ENCODE measurements at regions not wholly inside any gene's neighbourhood (a gene's known extent, or its start where the extent isn't known, plus 50 kb on each side); places are given as distances from the start of the nearest gene placed in this dataset.
"Not testable (repeated sequence)": the region's sequence is repeated elsewhere in the genome, so short reads cannot be mapped to it uniquely, and the experiment has no call there.

- no peak for DNase-seq (ENCODE audit: low read depth)
Measured at GRCh38 chrX:13381514-13381913, 61.7 kb upstream of the ATXN3L start.

DNA sequence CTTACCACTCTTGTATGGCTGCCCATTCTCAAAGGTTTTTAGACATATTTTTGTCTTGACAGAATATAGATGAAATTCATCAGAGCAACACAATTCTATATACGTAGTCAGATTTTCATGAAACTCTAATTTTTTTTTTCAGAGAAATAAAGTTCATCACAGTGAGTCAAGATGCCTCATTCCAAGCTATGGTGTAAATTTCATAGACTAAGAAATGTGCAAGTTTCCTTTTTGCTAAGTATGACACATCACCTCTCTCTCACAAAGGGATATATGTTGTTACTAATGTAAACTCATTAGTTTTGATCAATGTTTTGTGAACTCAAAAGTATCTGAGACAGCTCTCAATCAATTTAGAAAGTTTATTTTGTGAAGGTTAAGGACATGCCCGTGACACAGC lies 60.4 kb upstream of the ATXN3L start:
- DNase-seq (ENCODE audit: low read depth) = no peak

GRCh38 chrX:13378562-13379518 lies 59.0 kb upstream of the ATXN3L start:
- DNase-seq (ENCODE audit: low read depth) = not testable (repeated sequence)

DNA sequence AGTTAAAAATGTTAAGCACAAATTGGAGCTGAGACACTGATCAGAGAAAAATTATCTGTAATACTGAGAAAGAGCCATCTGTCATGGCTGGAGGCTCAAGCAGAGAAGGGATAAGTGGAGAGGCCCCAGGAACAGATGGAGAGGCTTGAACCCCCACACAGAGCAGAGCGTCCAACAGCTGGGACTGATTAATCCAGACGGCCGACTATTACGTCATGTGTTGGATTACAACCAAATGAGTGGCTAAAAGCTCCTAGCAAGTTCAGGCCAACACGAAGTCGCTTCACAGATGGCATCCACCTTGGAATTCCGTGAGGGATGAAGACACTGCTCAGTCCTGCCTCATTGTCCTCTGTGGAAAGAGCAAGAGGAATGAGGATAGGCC lies 57.7 kb upstream of the ATXN3L start:
- no peak for DNase-seq (ENCODE audit: low read depth)

DNA sequence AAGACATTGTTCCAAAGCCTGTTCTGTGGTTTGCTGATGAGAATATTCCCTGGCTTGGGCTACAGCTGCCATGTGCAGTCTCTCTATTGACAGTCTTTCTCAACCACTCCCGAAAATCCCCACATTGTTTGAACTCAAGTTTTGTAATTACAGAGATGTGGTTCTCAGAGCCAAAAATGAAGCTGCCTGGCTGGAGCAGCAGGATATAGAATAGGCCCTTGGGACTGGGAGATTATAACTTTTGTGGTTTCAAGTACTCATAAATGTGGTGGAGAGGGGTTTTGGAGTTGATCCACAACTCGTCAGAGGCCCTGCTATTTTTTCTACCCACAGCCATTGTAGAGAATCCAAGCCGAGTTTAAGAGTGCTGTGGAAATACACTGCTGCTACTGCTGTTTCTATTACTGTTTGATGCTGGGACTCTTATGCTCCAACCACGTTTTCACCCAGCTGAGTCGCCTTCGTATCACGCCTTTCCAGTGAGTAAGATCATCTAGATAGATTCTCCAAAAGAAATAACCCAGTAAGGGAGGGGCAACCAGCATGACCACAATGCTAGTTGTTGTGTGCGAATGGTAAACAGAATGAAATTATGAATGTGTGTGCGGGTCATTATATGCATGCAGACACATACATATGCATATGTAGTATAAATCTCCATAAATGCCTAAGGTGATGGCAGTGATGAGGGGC lies 57.1 kb upstream of the ATXN3L start:
- DNase-seq (ENCODE audit: low read depth) = no peak

- not testable (repeated sequence) for DNase-seq (ENCODE audit: low read depth)
Measured at GRCh38 chrX:13375596-13375995, 55.7 kb upstream of the ATXN3L start.

GRCh38 chrX:13374364-13374763 lies 54.5 kb upstream of the ATXN3L start:
- no peak for DNase-seq (ENCODE audit: low read depth)

GRCh38 chrX:13373431-13374187 lies 53.8 kb upstream of the ATXN3L start:
- no peak for DNase-seq (ENCODE audit: low read depth)

DNA sequence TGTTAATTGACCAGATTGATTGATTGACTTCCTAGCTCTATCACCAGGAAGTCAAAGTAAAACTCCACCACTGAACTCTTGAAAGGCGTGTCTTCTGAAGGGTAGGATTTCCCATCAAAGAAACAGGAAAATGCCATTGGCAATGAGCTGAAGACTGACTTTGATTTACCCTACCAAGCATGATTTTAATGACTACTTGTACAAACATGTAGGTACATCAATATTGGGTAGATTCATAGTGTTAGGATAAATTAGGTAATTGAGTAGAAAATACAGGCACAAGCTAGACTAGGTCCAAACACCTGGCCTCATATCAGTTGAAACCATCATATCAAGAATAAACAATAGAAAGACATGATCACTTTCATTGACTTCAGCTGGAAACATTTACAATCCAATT lies 53.2 kb upstream of the ATXN3L start:
- DNase-seq (ENCODE audit: low read depth) = no peak

DNA sequence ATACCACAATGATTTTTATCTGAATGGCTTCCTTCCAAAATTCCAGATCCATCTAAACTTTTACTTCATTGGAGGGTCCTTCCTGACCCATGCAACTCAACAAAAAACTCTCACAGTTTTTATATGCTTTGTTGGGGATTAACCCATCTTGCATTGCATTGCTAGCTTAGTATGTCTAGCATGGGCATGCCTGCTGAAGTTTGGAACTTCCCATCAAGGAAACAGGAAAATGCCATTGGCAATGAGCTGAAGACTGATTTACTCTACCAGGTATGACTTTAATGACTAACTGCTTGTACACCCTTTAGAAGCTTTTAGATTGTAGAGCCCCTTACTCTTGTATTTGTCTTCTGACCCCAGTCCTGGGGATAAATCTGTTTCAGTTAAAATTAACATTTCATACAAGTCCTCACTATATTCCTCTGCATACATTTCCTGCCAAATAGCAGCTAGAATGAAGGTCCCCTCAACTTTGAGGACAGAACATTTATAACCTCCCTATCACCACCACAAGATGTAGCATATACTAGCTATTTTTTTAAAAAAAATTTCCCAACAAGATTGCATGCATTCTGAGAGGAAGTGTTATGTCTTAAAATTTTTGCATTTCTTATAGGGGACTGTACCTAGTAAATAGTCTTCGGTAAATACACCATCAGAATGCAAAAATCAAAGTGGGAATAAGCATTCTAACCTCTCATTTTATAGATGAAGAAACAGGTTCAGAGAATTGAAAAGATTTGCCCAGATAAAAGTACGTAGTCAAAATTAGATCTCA lies 52.5 kb upstream of the ATXN3L start:
- no peak for DNase-seq (ENCODE audit: low read depth)

GRCh38 chrX:13371186-13371585 lies 51.3 kb upstream of the ATXN3L start:
- no peak for DNase-seq (ENCODE audit: low read depth)

DNA sequence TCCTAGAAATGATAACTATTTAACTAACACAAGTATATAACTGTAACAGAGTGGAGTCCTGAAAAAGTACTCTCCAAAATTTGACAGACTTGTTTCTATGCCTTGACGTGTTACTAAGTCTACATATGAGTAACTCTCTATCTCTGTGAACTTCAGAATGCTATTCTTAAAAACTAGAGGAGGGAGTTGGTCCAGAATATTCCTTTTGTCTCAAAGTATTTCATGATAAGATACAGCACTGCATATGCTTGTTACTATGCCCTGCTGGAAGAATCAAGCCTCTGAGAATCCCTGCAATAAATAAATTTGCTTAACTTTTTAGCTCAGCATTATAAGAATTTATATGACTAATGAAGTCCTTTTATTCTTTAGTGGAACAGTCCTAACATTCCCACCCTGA lies 50.9 kb upstream of the ATXN3L start:
- no peak for DNase-seq (ENCODE audit: low read depth)

Measured in HS-27A (cell line).